GM12891 (cell line): ENCODE measurements at regions not wholly inside any gene's neighbourhood (a gene's known extent, or its start where the extent isn't known, plus 50 kb on each side); places are given as distances from the start of the nearest gene placed in this dataset.

Source experiments
- POLR2A ChIP-seq: IDR thresholded peaks from 2 replicates; pipeline ENCODE4 v1.6.1; 2011; ENCODE audit warnings: low read depth, low read length, control low read depth
- POLR2AphosphoS5 ChIP-seq: IDR thresholded peaks from 2 replicates; pipeline ENCODE4 v1.6.1; 2011; ENCODE audit warnings: low read depth, low read length, control low read depth
- POU2F2 ChIP-seq: IDR thresholded peaks from 2 replicates; pipeline ENCODE4 v1.6.1; 2011; ENCODE audit warnings: low read depth, mild to moderate bottlenecking, control low read depth, low read length, moderate library complexity
- TAF1 ChIP-seq: IDR thresholded peaks from 2 replicates; pipeline ENCODE4 v1.6.1; 2011; ENCODE audit warnings: low read depth, low read length, control low read depth

DNA sequence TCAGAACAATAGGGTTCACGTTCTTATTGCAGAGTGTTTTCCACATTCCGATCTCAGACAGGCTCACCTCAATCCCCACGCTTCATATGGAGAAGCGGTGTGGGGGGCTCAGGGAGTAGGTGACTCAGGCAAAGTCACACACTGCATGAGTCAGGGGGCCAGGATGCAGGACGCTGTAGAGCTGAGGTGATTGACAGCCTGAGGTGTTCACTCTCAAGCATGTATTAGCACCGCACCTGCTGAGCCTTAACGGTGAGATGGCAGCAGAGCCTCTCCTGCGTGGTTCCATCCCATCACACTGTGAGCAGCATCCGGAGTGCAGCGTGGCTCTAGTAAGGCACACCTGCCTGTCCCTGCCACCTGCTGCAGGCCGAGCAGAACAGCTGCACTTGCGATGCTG is 194.0 kb downstream of the IRX2 start:
- TF ChIP-seq POLR2AphosphoS5 (no peak), TAF1 (no peak), POLR2A (no peak), POU2F2 (no peak)
